Tibial nerve (tissue), 3 donors: ENCODE measurements at regions not wholly inside any gene's neighbourhood (a gene's known extent, or its start where the extent isn't known, plus 50 kb on each side); places are given as distances from the start of the nearest gene placed in this dataset.

Experiments
- CTCF ChIP-seq, 5 experiments: fragments of 200-600 bp in 3 of 5; fragments of 450-650 bp in 2 of 5; sonication (generic) in 3 of 5; IDR thresholded peaks; one replicate each; pipeline ENCODE4 v1.5.1; 2016 to 2019; ENCODE audit warnings: antibody characterized with exemption in 5 of 5, mild to moderate bottlenecking in 3 of 5, moderate library complexity in 2 of 5
- POLR2A ChIP-seq, 2 donors: fragments of 450-650 bp; IDR thresholded peaks; one replicate each; pipeline ENCODE4 v1.6.1; 2017; ENCODE audit warnings: antibody characterized with exemption in 2 of 2, mild to moderate bottlenecking in 2 of 2, moderate library complexity in 2 of 2

- TF ChIP-seq POLR2A (IDR thresholded peaks at IDR 0.05) (no peak), CTCF (IDR thresholded peaks at IDR 0.05) (no peak)
Measured at GRCh38 chr2:191516260-191516659, 161.7 kb upstream of the NABP1 start.
